GM18502 (cell line): ENCODE measurements at regions not wholly inside any gene's neighbourhood (a gene's known extent, or its start where the extent isn't known, plus 50 kb on each side); places are given as distances from the start of the nearest gene placed in this dataset.

ENCODE experiments used
- ATAC-seq: cut with Tn5 transposase; IDR thresholded peaks from one replicate; pipeline ENCODE4 v1.9.1; 2021; ENCODE audit warnings: mild to moderate bottlenecking; ENCODE audit not compliant: unreplicated experiment, poor library complexity

GRCh38 chr16:49129935-49130334, 151.7 kb downstream of the CBLN1 start:
- ATAC-seq: no peak

DNA sequence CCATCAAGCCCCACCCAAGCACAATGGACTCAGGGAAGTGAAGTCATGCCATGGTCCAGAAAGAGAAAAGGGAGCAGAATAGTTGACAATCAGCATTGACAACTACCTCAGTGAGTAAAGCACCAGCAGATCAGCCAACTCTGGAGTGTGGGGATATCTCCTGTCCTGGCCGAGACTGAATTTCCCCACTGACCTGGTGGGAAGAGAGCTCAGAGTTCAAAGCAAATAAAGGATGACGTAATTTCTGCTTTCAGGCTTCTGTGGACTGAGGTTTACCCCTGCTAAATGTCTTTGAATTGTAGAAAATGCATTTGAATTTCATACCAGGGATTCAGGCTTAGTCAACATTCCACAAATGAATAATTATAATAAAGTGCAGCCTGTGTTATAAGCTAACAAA, 152.9 kb downstream of the CBLN1 start:
- no peak for ATAC-seq

DNA sequence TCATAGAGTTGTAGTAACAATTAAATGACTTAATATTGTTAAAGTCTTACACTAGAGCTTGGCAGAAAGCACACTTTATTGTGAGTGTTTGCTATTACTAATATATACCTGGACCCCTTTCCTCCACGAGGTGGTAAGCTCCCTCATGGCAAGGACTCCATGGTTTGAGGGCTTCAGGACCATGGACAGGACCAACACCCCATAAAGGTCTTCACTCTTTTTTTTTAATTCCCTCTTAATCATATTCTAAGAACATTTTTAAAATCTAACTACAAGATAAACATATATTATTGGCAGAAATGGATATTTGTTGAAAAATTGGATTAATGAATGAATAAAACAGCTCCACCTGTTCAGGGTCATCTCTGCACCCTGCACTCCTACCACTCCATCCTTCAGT, 154.5 kb downstream of the CBLN1 start:
- ATAC-seq: no peak

DNA sequence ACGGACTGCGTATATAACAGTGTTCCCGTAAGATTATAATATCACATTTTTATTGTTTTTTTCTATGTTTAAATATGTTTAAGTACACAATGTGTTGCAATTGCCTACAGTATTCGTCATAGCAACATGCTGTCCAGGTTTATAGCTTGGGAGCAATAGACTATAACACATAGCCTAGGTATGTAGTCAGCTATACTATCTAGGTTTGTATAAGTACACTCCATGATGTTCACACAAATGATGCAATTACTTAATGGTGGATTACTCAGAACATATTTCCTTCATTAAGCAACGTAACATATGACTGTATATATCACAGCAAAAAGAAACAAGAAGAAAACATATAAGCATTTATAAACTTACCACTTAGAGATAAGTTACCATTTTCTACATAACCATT, 160.0 kb downstream of the CBLN1 start:
- no peak for ATAC-seq

DNA sequence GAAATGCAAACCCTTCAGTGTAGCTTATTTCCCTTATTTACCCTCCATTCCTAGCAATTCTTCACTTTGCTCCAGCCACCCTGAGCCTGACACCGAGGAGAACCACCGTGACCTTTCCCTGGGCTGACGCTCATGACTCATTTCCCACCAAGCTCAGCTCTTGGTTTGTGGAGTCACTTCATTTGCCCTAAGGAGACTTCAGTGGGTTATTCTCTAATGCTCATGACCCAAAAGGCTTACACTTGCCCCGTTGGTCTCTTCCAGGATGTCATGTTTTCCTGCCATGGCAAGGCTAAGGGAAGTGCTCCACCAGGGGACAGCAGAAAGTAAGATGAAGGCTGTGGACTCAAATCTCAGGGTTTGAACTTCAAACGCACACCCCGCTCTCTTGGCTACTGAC, 161.0 kb downstream of the CBLN1 start:
- no peak for ATAC-seq

GRCh38 chr16:49116873-49117272, 164.8 kb downstream of the CBLN1 start:
- no peak for ATAC-seq

DNA sequence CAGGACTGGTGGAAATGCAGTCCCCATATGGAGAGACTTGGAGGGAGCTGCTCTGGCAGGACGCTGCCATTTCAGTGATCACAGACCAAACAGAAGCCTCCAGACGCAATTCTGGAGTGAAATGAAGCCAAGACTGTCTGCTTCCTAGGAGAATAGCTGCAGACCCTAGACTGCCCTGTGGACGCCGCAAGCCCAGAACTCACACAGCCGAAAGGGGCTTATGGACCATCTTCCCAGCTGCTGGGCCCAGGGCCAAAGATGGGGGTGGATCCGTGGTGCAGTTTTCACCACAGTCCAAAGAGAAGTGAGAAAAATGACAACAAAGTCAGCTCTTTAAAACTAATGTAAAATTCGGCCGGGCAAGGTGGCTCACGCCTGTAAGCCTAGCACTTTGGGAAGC, 165.7 kb downstream of the CBLN1 start:
- no peak for ATAC-seq

DNA sequence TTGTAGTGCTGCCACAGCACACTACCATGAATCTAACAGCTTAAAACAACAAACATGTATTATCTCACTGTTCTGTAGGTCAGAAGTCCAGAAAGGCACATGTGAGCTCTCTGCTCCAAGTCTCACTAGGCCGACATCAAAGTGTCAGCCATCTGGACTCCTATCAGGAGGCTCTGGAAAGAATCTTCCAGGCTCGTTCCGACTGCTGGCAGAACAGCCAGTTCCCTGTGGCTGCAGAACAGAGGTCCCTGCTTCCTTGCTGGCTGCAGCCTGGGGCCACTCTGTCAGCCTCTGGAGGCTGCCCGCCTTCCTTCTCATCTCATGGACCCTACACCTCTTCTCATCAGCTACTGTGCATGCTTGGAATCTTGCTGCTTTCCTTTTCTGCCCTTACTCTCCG, 168.9 kb downstream of the CBLN1 start:
- ATAC-seq: no peak

DNA sequence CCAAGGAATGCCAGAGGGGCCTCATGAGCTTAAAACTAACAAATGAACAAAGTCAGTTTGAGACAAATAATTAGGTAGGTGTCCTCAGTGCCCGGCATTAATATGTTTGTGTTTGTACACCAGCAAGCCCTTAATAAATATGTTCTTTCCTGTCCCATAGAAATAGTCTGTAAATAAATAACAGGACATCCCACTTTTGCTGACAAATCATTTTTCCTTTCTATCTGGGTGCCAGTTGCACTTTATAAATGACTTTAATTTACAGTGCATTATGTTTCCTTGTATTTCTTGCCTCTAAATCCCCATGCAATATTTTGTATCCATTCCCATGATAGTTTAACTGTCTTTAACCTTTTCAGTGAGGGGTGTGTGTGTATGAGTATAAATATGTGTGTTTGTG, 170.3 kb downstream of the CBLN1 start:
- ATAC-seq: no peak

GRCh38 chr16:49108611-49109010, 173.0 kb downstream of the CBLN1 start:
- ATAC-seq: no peak

DNA sequence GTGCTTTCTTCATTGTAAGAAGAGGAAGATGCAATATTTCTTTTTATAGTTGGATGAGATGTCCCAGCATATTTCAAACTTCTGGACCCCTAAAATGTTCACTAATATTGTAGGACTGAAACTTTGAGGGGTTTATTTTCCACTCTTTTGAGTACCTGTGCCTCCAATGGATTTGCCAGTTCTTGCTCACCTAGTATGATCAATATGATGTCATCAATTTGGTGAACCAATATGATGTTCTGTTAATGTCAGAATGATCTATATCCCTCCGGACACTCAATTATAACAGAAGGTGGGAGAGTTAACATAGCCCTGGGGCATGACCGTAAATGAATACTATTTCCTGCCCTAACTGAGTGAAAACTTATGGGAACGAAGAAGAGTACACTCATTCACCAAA, 178.3 kb downstream of the CBLN1 start:
- ATAC-seq: no peak

DNA sequence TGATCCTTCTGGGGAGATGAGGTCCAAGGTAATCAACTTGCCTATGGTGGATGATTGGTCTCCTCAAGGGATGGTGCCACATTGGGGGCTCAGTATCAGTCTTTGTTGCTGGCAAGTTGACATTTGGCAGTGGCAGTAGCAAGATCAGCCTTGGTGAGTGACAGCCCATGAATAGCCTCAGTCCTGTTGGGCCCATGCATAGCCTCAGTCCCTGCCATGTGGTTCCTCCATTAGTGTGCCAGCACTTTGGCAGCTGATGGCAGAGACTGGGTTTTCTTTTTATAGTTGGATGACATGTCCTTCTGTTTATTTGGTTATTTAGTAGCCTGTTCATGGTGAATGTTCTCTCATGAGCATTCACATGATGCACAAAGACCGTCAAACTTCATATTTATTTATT, 179.6 kb downstream of the CBLN1 start:
- no peak for ATAC-seq

GRCh38 chr16:49100366-49100765, 181.3 kb downstream of the CBLN1 start:
- ATAC-seq: no peak

GRCh38 chr16:49097964-49098363, 183.7 kb downstream of the CBLN1 start:
- ATAC-seq: no peak

GRCh38 chr16:49096176-49096945, 185.3 kb downstream of the CBLN1 start:
- no peak for ATAC-seq

DNA sequence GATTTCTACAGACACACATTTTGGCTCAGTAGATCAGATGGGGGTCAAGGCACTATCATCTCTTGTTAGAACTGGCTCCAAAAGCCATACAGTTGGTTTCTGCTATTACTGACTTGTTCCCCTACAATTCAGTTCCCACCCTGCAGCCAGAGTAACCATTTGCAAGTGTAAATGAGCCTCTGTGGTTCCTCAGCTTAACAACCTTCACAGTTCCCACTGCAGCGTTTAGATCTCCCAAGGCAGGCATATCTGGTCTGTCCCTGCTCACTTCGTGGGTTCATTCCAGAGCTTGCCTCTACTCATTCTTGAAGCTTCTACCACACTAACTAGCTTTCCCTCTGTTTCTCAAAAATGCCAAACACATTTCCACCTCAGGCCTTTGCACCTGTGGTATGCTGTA, 186.1 kb downstream of the CBLN1 start:
- no peak for ATAC-seq

DNA sequence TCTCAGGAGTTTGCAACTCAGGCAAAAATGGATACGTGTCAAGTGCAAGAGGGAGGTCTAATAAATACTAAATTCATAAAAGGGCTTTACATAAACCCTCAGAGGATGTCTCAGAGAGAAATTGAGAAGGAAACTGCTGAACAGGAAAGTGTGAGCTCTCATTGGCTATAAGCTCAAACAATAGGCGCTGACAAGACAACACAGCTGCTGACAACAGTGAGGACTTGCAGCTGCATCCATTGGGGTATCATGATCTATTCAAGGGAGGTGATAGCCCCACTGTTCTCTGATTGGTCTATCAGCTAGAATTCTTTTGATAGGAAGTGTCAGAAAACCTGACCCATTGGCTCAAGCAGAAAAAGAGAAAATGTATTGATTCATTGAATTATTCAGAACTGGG, 187.2 kb downstream of the CBLN1 start:
- ATAC-seq: no peak

DNA sequence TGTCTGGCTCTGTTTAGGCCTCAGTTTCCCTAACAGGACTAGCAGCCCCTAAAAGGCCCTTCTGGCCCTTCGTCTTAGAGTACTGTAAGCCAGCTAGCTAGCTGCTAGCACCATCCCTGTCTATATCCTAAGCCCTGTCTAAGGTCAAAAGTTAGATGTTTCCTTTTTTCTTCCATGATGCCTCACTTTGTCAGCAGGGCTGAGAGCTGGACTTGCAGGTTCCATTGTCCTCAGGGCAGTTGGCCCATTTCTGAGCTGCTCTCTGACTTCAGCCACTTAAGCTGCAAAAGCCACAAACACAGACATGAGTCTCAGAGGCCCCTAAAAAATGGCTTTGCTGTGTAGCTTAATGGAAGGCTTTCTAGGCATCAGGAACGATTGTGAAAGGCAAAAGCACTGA, 187.7 kb downstream of the CBLN1 start:
- no peak for ATAC-seq

DNA sequence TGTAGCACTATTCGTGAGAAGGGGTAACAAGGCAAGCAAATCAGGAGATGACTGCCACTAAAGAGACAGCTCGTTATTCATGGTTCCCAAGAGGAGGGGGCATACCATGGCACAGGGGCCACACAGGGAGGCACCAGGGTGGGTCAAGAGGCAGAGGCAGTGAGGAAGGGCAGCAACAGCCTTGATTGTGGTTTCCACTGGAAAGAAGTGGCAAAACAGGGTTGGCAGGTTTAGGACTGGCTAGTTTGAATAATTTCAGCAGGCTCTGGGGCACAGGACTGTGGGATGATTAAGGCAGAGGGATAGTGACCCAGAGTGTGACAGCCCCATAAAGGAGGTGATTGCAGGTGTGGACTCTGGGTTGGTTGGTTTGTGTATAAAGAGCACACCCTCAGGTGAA, 188.9 kb downstream of the CBLN1 start:
- ATAC-seq: no peak

DNA sequence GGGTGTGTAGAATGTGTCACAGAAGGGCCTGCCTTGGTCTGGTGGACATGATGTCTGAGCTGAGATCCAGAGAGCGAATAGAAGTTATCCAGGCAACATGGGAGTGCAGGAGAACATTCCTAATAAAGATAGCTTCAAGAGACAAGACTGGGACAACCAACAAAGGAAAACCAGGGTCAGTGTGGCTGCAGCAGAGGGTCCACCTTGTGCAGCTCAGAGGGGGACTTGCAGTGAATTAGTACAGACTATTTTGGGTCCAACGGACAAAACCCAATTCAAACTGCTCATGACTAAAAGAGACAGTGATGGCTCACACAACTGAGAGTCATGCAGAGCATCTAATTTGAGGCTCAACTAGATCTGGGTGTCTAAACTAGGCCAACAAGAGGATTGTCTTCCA, 192.1 kb downstream of the CBLN1 start:
- no peak for ATAC-seq

- no peak for ATAC-seq
Observed at GRCh38 chr16:49089039-49089438, 192.6 kb downstream of the CBLN1 start.

DNA sequence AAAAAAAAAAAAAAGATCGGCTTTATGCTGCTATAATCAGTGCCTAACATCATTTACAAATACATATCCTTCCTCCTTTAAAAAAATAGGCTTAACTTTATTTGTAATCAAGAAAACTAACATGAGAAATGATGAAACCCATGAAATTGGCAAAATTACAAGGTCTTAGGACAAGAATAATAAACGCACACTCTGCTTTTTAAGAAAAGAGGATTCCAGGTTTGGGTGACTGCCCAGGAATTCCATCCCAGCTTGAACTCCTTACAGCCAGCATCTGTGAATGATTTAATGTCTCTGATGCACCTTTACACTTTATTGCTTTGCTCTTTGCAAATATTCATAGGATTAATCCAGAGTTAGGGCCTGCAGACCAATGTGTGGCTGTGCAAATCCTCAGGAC, 196.0 kb downstream of the CBLN1 start:
- no peak for ATAC-seq
